ENCODE measurements at regions not wholly inside any gene's neighbourhood (a gene's known extent, or its start where the extent isn't known, plus 50 kb on each side); places are given as distances from the start of the nearest gene placed in this dataset.
"Not testable (repeated sequence)": the region's sequence is repeated elsewhere in the genome, so short reads cannot be mapped to it uniquely, and the experiment has no call there.

- not testable (repeated sequence) for TF ChIP-seq POLR2A (IDR thresholded peaks at IDR 0.05; ENCODE audit: low read depth, low read length); POLR2AphosphoS5 (IDR thresholded peaks at IDR 0.05; ENCODE audit: low read depth, low read length); TAF1 (IDR thresholded peaks at IDR 0.05; ENCODE audit: low read depth, low read length); POU2F2 (IDR thresholded peaks at IDR 0.05; ENCODE audit: low read depth, low read length); PAX5 (IDR thresholded peaks at IDR 0.05; ENCODE audit: insufficient read depth, low read length, severe bottlenecking); SPI1 (IDR thresholded peaks at IDR 0.05; ENCODE audit: low read depth, low read length)
These were observed 441.0 kb upstream of the CBLB start for GRCh38 chr3:106309798-106310197.

All from GM12891 (cell line).